ENCODE measurements at regions not wholly inside any gene's neighbourhood (a gene's known extent, or its start where the extent isn't known, plus 50 kb on each side); places are given as distances from the start of the nearest gene placed in this dataset.

GRCh38 chr3:73784686-73785392, 160.1 kb upstream of the PDZRN3 start:
- TF ChIP-seq TEAD4 (IDR thresholded peaks at IDR 0.05) (no peak), FOXM1 (IDR thresholded peaks at IDR 0.05; ENCODE audit: borderline replicate concordance, low read depth) (no peak), ZBTB7A (IDR thresholded peaks at IDR 0.05; ENCODE audit: low read depth) (no peak), EP300 (IDR thresholded peaks at IDR 0.05; ENCODE audit: borderline replicate concordance) (no peak), CREB1 (IDR thresholded peaks at IDR 0.05; ENCODE audit: low read depth) (no peak), MAX (IDR thresholded peaks at IDR 0.05) (no peak), YY1 (IDR thresholded peaks at IDR 0.05; ENCODE audit: low read depth) (no peak), NFIC (IDR thresholded peaks at IDR 0.05) (no peak), REST (IDR thresholded peaks at IDR 0.05; ENCODE audit: low read depth) (no peak), USF1 (IDR thresholded peaks at IDR 0.05) (no peak), RAD21 (IDR thresholded peaks at IDR 0.05; ENCODE audit: low read depth) (no peak), TAF1 (IDR thresholded peaks at IDR 0.05; ENCODE audit: low read depth) (no peak), TCF12 (IDR thresholded peaks at IDR 0.05; ENCODE audit: low read depth) (no peak), EGR1 (IDR thresholded peaks at IDR 0.05) (no peak)

GRCh38 chr3:73783811-73784210, 159.1 kb upstream of the PDZRN3 start:
- TF ChIP-seq EGR1 (IDR thresholded peaks at IDR 0.05) (no peak), TAF1 (IDR thresholded peaks at IDR 0.05; ENCODE audit: low read depth) (no peak), CREB1 (IDR thresholded peaks at IDR 0.05; ENCODE audit: low read depth) (no peak), MAX (IDR thresholded peaks at IDR 0.05) (no peak), NFIC (IDR thresholded peaks at IDR 0.05) (no peak), CEBPB (IDR thresholded peaks at IDR 0.05) (no peak), FOXM1 (IDR thresholded peaks at IDR 0.05; ENCODE audit: borderline replicate concordance, low read depth) (no peak), USF1 (IDR thresholded peaks at IDR 0.05) (no peak), ZBTB7A (IDR thresholded peaks at IDR 0.05; ENCODE audit: low read depth) (no peak), TEAD4 (IDR thresholded peaks at IDR 0.05) (no peak), REST (IDR thresholded peaks at IDR 0.05; ENCODE audit: low read depth) (no peak), EP300 (IDR thresholded peaks at IDR 0.05; ENCODE audit: borderline replicate concordance) (no peak), TCF12 (IDR thresholded peaks at IDR 0.05; ENCODE audit: low read depth) (no peak)

- no peak for TF ChIP-seq EGR1 (IDR thresholded peaks at IDR 0.05)
- TF ChIP-seq EP300 (IDR thresholded peaks at IDR 0.05; ENCODE audit: borderline replicate concordance), result no peak
- TF ChIP-seq RAD21 (IDR thresholded peaks at IDR 0.05; ENCODE audit: low read depth), result no peak
- no peak for TF ChIP-seq ZBTB7A (IDR thresholded peaks at IDR 0.05; ENCODE audit: low read depth)
- TF ChIP-seq CREB1 (IDR thresholded peaks at IDR 0.05; ENCODE audit: low read depth), result no peak
- no peak for TF ChIP-seq FOXM1 (IDR thresholded peaks at IDR 0.05; ENCODE audit: borderline replicate concordance, low read depth)
- TF ChIP-seq TAF1 (IDR thresholded peaks at IDR 0.05; ENCODE audit: low read depth), result no peak
- TF ChIP-seq MAX (IDR thresholded peaks at IDR 0.05), result no peak
- TF ChIP-seq REST (IDR thresholded peaks at IDR 0.05; ENCODE audit: low read depth), result no peak
- no peak for TF ChIP-seq USF1 (IDR thresholded peaks at IDR 0.05)
- no peak for TF ChIP-seq NFIC (IDR thresholded peaks at IDR 0.05)
These were observed 156.8 kb upstream of the PDZRN3 start for GRCh38 chr3:73781541-73781940.

Data from Ishikawa (cell line).